GM12878 (cell line): ENCODE measurements at regions not wholly inside any gene's neighbourhood (a gene's known extent, or its start where the extent isn't known, plus 50 kb on each side); places are given as distances from the start of the nearest gene placed in this dataset.

Experiments used
- ATAC-seq: fragments of 200-7000 bp; cut with Tn5 transposase; 3 replicates; pipeline ENCODE4 v1.9.1; 2020; ENCODE audit warnings: mild to moderate bottlenecking, moderate library complexity
- BruUV-seq: library from RNA; stranded (reverse); fragments of 400-500 nt; replicated peaks from 2 replicates; lab custom pipeline; 2021; lab: Mats Ljungman, UMichigan
- CTCF ChIA-PET: fragments of 300-600 bp; sonication (Branson Sonifier 250); formaldehyde crosslinking; extraction: SDS; loops from one replicate; lab custom pipeline; 2021; ENCODE audit warnings: inconsistent platforms; lab: Yijun Ruan, JAX
- POLR2A ChIA-PET: fragments of 350-600 bp; formaldehyde crosslinking; extraction: SDS; loops from one replicate; lab custom pipeline; 2021; ENCODE audit warnings: inconsistent platforms; lab: Charles Lee
- RAD21 ChIA-PET: fragments of 300-600 bp; sonication (Branson Sonifier 250); formaldehyde crosslinking; loops from one replicate; lab custom pipeline; 2023; ENCODE audit warnings: antibody characterized with exemption; ENCODE audit not compliant: unreplicated experiment; lab: Charles Lee
- SMC1A ChIA-PET: fragments of 300-600 bp; sonication (Branson Sonifier 250); formaldehyde crosslinking; loops from one replicate; lab custom pipeline; 2023; ENCODE audit not compliant: unreplicated experiment, uncharacterized antibody; lab: Charles Lee
- DNase-seq: peaks from one replicate; pipeline ENCODE4 v3.0.0-alpha.2; 2011; ENCODE audit warnings: low read depth, low spot score
- FAIRE-seq: peaks from 3 replicates; lab custom pipeline; 2011; peaks lifted over from hg19 to GRCh38; lab: Jason Lieb, UNC
- H2AFZ ChIP-seq: 2 replicates; pipeline ENCODE4 v1.6.0; 2011; ENCODE audit warnings: low read depth, low read length, control low read depth; ENCODE audit not compliant: control insufficient read depth
- H3K27ac ChIP-seq: 2 replicates; pipeline ENCODE4 v1.5.1; 2011; ENCODE audit warnings: control low read depth; ENCODE audit not compliant: control insufficient read depth, insufficient read depth
- H3K27me3 ChIP-seq, 2 experiments: replicated peaks in 1 of 2; 2 replicates each; pipeline versions ENCODE4 v1.6.0 to v1.6.1; 2011; ENCODE audit warnings: low read length in 1 of 2; ENCODE audit not compliant: control insufficient read depth in 2 of 2, insufficient read depth in 2 of 2
- H3K36me3 ChIP-seq, 2 experiments: 2 replicates each; pipeline ENCODE4 v1.5.1; 2011; ENCODE audit warnings: low read length in 1 of 2; ENCODE audit not compliant: control insufficient read depth in 2 of 2, insufficient read depth in 2 of 2
- H3K4me1 ChIP-seq: 2 replicates; pipeline ENCODE4 v1.6.1; 2011; ENCODE audit warnings: mild to moderate bottlenecking, low read length, moderate library complexity, mixed read lengths; ENCODE audit not compliant: control insufficient read depth, insufficient read depth
- H3K4me2 ChIP-seq: 2 replicates; pipeline ENCODE4 v1.6.0; 2011; ENCODE audit warnings: control low read depth; ENCODE audit not compliant: control insufficient read depth, insufficient read depth
- H3K4me3 ChIP-seq: fragments of 200-600 bp; sonication (generic); 2 replicates; pipeline ENCODE4 v1.5.1; 2016
- H3K79me2 ChIP-seq: 2 replicates; pipeline ENCODE4 v1.6.0; 2011; ENCODE audit warnings: low read length; ENCODE audit not compliant: control insufficient read depth, insufficient read depth
- H3K9ac ChIP-seq: 2 replicates; pipeline ENCODE4 v1.8.0; 2011; ENCODE audit warnings: low read length, control low read depth, mixed read lengths; ENCODE audit not compliant: control insufficient read depth, insufficient read depth
- H3K9me3 ChIP-seq: replicated peaks from 3 replicates; pipeline ENCODE4 v1.5.1; 2011; ENCODE audit warnings: mild to moderate bottlenecking, low read length; ENCODE audit not compliant: control insufficient read depth, insufficient read depth
- H4K20me1 ChIP-seq: 2 replicates; pipeline ENCODE4 v1.6.0; 2011; ENCODE audit not compliant: control insufficient read depth, insufficient read depth
- CBX5 ChIP-seq: sonication (generic); IDR thresholded peaks from 2 replicates; pipeline ENCODE4 v1.6.1; 2016; ENCODE audit warnings: low read depth, moderate library complexity, mild to moderate bottlenecking, inconsistent platforms
- CEBPB ChIP-seq, 2 experiments: fragments of 150-350 bp in 1 of 2; IDR thresholded peaks; 2 replicates each; pipeline ENCODE4 v1.6.1; 2012 to 2014; ENCODE audit warnings: low read depth in 2 of 2, low read length in 2 of 2, borderline replicate concordance in 1 of 2, inconsistent platforms in 1 of 2
- CREB1 ChIP-seq: IDR thresholded peaks from 2 replicates; pipeline ENCODE4 v1.6.1; 2012; ENCODE audit warnings: low read depth, mild to moderate bottlenecking, inconsistent platforms
- EP300 ChIP-seq, 2 experiments: fragments of 150-350 bp in 1 of 2; IDR thresholded peaks; 2 replicates each; pipeline ENCODE4 v1.6.1; 2011 to 2012; ENCODE audit warnings: low read depth in 2 of 2, low read length in 2 of 2, borderline replicate concordance in 1 of 2, improper control_type of control experiment in 1 of 2, inconsistent platforms in 1 of 2; ENCODE audit not compliant: control insufficient read depth in 1 of 2
- HDAC2 ChIP-seq: fragments of 200-600 bp; sonication (generic); IDR thresholded peaks from 2 replicates; pipeline ENCODE4 v1.6.1; 2017
- HDAC6 ChIP-seq: fragments of 200-600 bp; sonication (generic); IDR thresholded peaks from one replicate; pipeline ENCODE4 v1.8.0; 2017; ENCODE audit warnings: antibody characterized with exemption; ENCODE audit not compliant: unreplicated experiment
- HDGF ChIP-seq: fragments of 450-650 bp; IDR thresholded peaks from 2 replicates; pipeline ENCODE4 v1.6.1; 2016; ENCODE audit warnings: antibody characterized with exemption
- IRF5 ChIP-seq: fragments of 450-650 bp; IDR thresholded peaks from 2 replicates; pipeline ENCODE4 v1.6.1; 2017; ENCODE audit warnings: borderline replicate concordance
- JUND ChIP-seq: IDR thresholded peaks from 2 replicates; pipeline ENCODE4 v1.6.1; 2012; ENCODE audit warnings: low read depth, mild to moderate bottlenecking, low read length, improper control_type of control experiment, moderate library complexity
- KLF5 ChIP-seq: fragments of 450-650 bp; IDR thresholded peaks from 2 replicates; pipeline ENCODE4 v1.6.1; 2014; ENCODE audit warnings: mild to moderate bottlenecking; ENCODE audit not compliant: partially characterized antibody
- MYC ChIP-seq: IDR thresholded peaks from 2 replicates; pipeline ENCODE4 v1.6.1; 2011; ENCODE audit warnings: mild to moderate bottlenecking, low read length, moderate library complexity, inconsistent platforms; ENCODE audit not compliant: insufficient read depth, insufficient replicate concordance, insufficient read length, severe bottlenecking
- NBN ChIP-seq: fragments of 450-650 bp; IDR thresholded peaks from 2 replicates; pipeline ENCODE4 v1.6.1; 2016
- NFYA ChIP-seq: IDR thresholded peaks from 2 replicates; pipeline ENCODE4 v1.6.1; 2011; ENCODE audit warnings: low read depth, mild to moderate bottlenecking, low read length, improper control_type of control experiment, borderline replicate concordance
- SMARCA5 ChIP-seq: fragments of 450-650 bp; IDR thresholded peaks from 2 replicates; pipeline ENCODE4 v1.6.1; 2017; ENCODE audit warnings: mild to moderate bottlenecking
- SREBF2 ChIP-seq: IDR thresholded peaks from 2 replicates; pipeline ENCODE4 v1.6.1; 2012; ENCODE audit warnings: mild to moderate bottlenecking, low read length
- ZBTB33 ChIP-seq: fragments of 450-650 bp; IDR thresholded peaks from 2 replicates; pipeline ENCODE4 v1.6.1; 2017; ENCODE audit warnings: mild to moderate bottlenecking
- ZNF622 ChIP-seq: fragments of 450-650 bp; IDR thresholded peaks from 2 replicates; pipeline ENCODE4 v1.6.1; 2017; ENCODE audit warnings: mild to moderate bottlenecking, inconsistent platforms
- WGBS: methylation state at CpG from one replicate; pipeline ENCODE4 v1.1.6; 2016; ENCODE audit warnings: low lambda C conversion rate; ENCODE audit not compliant: insufficient replicate concordance, insufficient coverage; ENCODE audit errors: missing lambda C conversion rate; 5-methylcytosine and 5-hydroxymethylcytosine counted together
- in situ Hi-C: fragments of 300-500 bp; cut with MboI; formaldehyde crosslinking; loops from 9 replicates; pipeline ENCODE4 v1.14.3; 2018; ENCODE audit warnings: mixed read lengths
- intact Hi-C: fragments of 100-400 bp; cut with micrococcal nuclease; formaldehyde crosslinking; loops from one replicate; pipeline ENCODE4 v1.14.2; 2022; ENCODE audit not compliant: unreplicated experiment
- TF ChIP-seq, protein P1 (sequence below): fragments of 450-650 bp; IDR thresholded peaks from 2 replicates; pipeline ENCODE4 v1.6.1; 2017; ENCODE audit warnings: antibody characterized with exemption, mild to moderate bottlenecking, moderate library complexity
- TF ChIP-seq, protein P2 (sequence below): fragments of 450-650 bp; IDR thresholded peaks from 2 replicates; pipeline ENCODE4 v1.6.1; 2014; ENCODE audit warnings: mild to moderate bottlenecking

DNA sequence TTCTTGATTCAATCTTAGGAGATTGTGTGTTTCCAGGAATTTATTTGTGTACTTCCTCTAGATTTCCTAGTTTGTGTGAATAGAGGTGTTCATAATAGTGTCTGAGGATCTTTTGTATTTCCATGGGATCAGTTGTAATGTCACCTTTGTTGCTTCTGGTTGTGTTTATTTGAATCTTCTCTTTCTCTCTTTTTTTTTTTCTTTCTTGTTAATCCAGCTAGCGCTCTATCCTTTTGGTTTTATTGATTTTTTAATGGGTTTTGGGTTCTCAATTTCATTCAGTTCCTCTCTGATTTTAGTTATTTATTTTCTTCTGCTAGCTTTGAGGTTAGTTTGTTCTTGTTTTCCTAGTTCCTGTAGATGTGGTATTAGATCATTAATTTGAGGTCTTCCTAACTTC is 242.5 kb downstream of the SEC23A start:
- ChIA-PET SMC1A (interaction anchor here (0.6 to 1.5 kb wide), 3 partner anchors 10 to 154 kb away, joined by 3 to 4 read pairs (median 3); no protein-coding TSS in a partner anchor), CTCF (interaction anchor here (1.5 kb wide), 1 partner anchor 10 kb away, joined by 7 read pairs; no protein-coding TSS in a partner anchor)
- Histone ChIP-seq H3K27ac (no peak overlapping the region), H3K36me3 (no peaks in the 10 kb centered on the region)
- intact Hi-C loops, result loop anchor here (10.0 kb wide), 1 partner anchor 956 kb away; no protein-coding TSS in a partner anchor
- 20% methylated on average over 1 of the region's 1 CpG for WGBS
- no peak for FAIRE-seq
- TF ChIP-seq ZNF622, result no peak
- TF ChIP-seq NFYA, result no peak
- no peak for TF ChIP-seq CREB1
- no peak for TF ChIP-seq CBX5
- TF ChIP-seq EP300 (IDR thresholded peaks at IDR 0.05; ENCODE audit: borderline replicate concordance in 1 of 2, control insufficient read depth in 1 of 2, low read depth in 2 of 2, low read length in 2 of 2), result no peak
- TF ChIP-seq SREBF2, result no peak
- no peak for TF ChIP-seq HDAC2
- TF ChIP-seq, protein P1, sequence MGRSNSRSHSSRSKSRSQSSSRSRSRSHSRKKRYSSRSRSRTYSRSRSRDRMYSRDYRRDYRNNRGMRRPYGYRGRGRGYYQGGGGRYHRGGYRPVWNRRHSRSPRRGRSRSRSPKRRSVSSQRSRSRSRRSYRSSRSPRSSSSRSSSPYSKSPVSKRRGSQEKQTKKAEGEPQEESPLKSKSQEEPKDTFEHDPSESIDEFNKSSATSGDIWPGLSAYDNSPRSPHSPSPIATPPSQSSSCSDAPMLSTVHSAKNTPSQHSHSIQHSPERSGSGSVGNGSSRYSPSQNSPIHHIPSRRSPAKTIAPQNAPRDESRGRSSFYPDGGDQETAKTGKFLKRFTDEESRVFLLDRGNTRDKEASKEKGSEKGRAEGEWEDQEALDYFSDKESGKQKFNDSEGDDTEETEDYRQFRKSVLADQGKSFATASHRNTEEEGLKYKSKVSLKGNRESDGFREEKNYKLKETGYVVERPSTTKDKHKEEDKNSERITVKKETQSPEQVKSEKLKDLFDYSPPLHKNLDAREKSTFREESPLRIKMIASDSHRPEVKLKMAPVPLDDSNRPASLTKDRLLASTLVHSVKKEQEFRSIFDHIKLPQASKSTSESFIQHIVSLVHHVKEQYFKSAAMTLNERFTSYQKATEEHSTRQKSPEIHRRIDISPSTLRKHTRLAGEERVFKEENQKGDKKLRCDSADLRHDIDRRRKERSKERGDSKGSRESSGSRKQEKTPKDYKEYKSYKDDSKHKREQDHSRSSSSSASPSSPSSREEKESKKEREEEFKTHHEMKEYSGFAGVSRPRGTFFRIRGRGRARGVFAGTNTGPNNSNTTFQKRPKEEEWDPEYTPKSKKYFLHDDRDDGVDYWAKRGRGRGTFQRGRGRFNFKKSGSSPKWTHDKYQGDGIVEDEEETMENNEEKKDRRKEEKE, result no peak
- TF ChIP-seq SMARCA5, result no peak
- no peak for TF ChIP-seq IRF5
- no peak for TF ChIP-seq HDGF
- no peak for TF ChIP-seq NBN
- no peak for TF ChIP-seq HDAC6
- no peak for TF ChIP-seq MYC
- no peak for TF ChIP-seq CEBPB (IDR thresholded peaks at IDR 0.05; ENCODE audit: borderline replicate concordance in 1 of 2, low read depth in 2 of 2, low read length in 2 of 2)
- TF ChIP-seq JUND, result no peak
- TF ChIP-seq, protein P2, sequence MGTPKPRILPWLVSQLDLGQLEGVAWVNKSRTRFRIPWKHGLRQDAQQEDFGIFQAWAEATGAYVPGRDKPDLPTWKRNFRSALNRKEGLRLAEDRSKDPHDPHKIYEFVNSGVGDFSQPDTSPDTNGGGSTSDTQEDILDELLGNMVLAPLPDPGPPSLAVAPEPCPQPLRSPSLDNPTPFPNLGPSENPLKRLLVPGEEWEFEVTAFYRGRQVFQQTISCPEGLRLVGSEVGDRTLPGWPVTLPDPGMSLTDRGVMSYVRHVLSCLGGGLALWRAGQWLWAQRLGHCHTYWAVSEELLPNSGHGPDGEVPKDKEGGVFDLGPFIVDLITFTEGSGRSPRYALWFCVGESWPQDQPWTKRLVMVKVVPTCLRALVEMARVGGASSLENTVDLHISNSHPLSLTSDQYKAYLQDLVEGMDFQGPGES, result no peak
- no peak for TF ChIP-seq ZBTB33
- no peak for TF ChIP-seq KLF5
- TF ChIP-seq, all 136 proteins: peak for 0
- no peaks in the 10 kb centered on the region; the same call in 2 of the 3 replicates for H3K9me3 ChIP-seq
- H3K4me2 ChIP-seq, result no peak overlapping the region
- no peak for ATAC-seq
- no peaks in the 10 kb centered on the region for H3K4me1 ChIP-seq
- no peaks in the 10 kb centered on the region for H3K27me3 ChIP-seq
- BruUV-seq, result no TSS peak
- no peak for DNase-seq
- no peak overlapping the region for H3K4me3 ChIP-seq
- H3K79me2 ChIP-seq, result no peaks in the 10 kb centered on the region
- no peak overlapping the region for H3K9ac ChIP-seq
- no peaks in the 10 kb centered on the region for H4K20me1 ChIP-seq
- RAD21 ChIA-PET, result no interaction called here
- H2AFZ ChIP-seq, result no peak overlapping the region
- in situ Hi-C loops, result loop anchor here (10.0 kb wide), 1 partner anchor 956 kb away; no protein-coding TSS in a partner anchor
- POLR2A ChIA-PET, result no interaction called here
